ENCODE measurements at regions not wholly inside any gene's neighbourhood (a gene's known extent, or its start where the extent isn't known, plus 50 kb on each side); places are given as distances from the start of the nearest gene placed in this dataset.

DNA sequence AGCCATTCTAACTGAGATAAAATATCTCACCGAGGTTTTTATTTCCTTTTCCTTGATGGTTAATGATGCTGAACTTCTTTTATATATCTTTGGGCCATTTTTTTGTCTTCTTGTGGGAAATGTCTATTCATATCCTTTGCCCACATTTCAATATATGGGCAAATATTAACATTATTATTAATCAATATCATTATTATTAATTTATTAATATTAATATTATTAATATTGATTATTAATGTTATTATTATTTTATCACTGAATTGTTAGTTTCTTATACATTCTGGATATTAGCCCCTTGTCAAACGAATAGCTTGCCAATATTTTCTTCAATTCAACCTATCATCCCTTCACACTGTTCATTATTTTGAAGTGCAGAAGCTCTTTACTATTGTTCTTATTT, 2203.6 kb downstream of the PCDH9 start:
- no peak for DNase-seq (ENCODE audit: low read depth)
- H3K4me3 ChIP-seq (ENCODE audit: low read length): no peak overlapping the region
- TF ChIP-seq CTCF (IDR thresholded peaks at IDR 0.05; ENCODE audit: insufficient read depth, low read depth, low read length, missing control alignments): no peak

DNA sequence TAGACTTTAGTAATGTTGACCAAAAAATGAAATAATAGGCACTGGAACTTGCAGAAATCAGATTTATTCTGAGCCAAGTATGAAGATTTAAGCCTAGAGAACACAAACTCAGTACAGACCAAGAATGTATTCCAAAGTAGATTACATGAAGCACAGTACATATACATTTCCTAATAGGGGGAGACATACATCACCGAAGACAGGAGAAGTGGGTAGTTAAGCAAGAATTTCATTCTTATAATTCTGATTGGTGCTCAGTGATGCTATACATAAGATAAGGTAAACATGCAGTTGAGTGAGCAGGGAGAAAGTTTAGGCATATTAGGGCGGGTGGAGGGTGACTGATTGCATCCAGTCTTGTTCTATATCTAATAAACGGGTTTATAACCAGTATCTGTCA, 2218.8 kb downstream of the PCDH9 start:
- H3K4me3 ChIP-seq (ENCODE audit: low read length): no peak overlapping the region
- TF ChIP-seq CTCF (IDR thresholded peaks at IDR 0.05; ENCODE audit: insufficient read depth, low read depth, low read length, missing control alignments): no peak
- DNase-seq (ENCODE audit: low read depth): no peak

DNA sequence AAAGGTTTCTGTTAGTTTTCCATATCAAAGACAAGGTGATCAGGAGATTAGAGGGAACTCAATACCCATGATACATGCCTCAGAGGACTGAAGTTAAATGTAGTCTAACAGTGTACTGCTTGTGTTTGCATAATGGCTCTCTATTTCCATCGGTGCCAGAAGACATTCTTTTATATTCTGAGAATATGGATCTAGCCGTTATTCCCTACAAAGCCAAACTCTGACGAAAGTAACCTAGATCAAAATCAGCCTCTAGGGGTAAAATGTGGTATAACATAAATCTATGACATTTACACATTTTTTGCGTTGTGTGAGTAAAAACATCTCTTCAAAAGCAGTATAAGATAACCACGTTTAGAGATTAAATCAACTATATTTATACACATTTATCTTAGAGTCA, 2232.7 kb downstream of the PCDH9 start:
- no peak for DNase-seq (ENCODE audit: low read depth)
- no peak overlapping the region for H3K4me3 ChIP-seq (ENCODE audit: low read length)

DNA sequence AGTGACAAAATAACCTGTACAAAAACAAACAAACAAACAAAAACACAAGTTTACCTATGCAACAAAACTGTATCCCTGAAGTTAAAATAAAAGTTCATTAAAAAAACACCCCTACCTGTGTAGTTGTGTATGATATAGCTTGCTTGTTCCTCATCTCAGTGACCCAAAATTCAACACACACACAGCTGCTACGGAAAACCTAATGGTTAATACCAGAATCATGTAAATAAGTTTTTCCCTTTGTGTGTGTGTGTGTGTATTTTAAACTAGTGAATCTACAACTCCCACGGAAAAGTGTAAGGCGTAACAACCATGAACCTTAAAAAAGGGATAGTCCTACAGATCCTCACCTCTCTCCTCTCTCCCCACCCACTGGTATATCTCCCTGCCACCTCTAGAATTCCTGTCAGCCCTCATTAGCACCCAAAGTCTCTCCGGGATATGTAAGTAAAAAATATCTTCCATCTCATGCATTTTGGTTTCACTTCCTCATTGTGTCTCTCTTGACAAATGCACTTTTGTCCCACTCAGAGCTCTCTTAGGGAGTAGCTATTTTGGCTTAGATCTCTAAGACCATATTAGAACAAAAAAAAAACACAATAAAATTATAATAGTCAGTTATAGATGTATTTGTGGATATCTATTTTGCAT, 2236.5 kb downstream of the PCDH9 start:
- no peak for TF ChIP-seq CTCF (IDR thresholded peaks at IDR 0.05; ENCODE audit: insufficient read depth, low read depth, low read length, missing control alignments)
- H3K4me3 ChIP-seq (ENCODE audit: low read length): no peak overlapping the region
- DNase-seq (ENCODE audit: low read depth): no peak

More for the DNA sequence above, 2232.7 kb downstream of the PCDH9 start:
- TF ChIP-seq CTCF (IDR thresholded peaks at IDR 0.05; ENCODE audit: insufficient read depth, low read depth, low read length, missing control alignments): no peak

DNA sequence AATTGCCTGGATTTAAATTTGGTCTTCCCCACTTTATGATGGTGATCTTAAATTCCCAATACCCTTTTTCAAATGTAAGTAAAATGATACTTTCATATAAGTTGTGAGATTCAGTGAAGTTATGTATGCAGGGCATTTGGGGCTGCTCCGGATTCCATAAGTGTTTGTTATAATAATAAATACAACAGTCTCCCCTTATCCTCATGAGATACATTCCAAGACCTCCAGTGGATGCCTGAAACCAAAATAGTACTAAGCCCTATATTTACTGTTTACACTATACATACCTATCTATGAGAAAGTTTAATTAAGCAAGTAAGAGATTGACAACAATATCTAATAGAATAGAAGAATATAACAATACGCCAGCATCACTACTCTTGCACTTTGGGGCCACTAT, 2237.8 kb downstream of the PCDH9 start:
- DNase-seq (ENCODE audit: low read depth): no peak
- TF ChIP-seq CTCF (IDR thresholded peaks at IDR 0.05; ENCODE audit: insufficient read depth, low read depth, low read length, missing control alignments): no peak
- no peak overlapping the region for H3K4me3 ChIP-seq (ENCODE audit: low read length)

DNA sequence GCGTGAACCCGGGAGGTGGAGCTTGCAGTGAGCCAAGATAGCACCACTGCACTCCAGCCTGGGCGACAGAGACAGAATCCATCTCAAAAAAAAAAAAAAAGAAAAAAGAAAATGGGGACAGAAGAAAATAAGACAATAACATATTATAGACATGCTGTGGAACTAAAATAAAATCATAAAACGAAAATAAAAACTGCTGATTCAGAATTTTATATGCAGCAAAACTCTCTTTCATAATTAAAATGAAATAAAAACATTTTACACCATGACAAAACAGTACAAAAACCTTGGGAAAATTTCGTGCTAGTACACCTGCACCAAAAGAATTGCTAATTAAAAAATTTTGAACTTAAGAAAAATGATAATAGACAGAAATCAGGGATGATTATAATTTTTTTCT, 2245.1 kb downstream of the PCDH9 start:
- no peak for DNase-seq (ENCODE audit: low read depth)
- H3K4me3 ChIP-seq (ENCODE audit: low read length): no peak overlapping the region
- TF ChIP-seq CTCF (IDR thresholded peaks at IDR 0.05; ENCODE audit: insufficient read depth, low read depth, low read length, missing control alignments): no peak

DNA sequence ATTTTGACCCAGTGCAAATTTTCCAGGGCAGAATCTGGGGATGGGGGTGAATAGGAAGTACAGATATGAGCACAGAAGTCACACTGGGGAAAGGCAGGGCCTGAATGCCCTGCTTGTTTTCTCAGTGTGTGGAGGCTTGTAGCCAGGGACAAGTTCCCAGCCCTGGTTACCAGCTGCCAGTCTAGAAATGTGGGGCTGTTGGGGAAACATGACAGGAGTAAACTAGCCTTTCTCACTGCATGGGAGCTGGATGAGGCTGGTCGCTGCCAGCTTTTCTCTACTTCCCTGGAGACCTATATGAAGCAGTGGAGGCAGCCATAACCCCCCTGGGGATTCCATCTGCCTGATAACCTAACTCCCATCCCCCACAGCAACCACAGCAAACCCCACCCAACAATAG, 2267.7 kb downstream of the PCDH9 start:
- H3K4me3 ChIP-seq (ENCODE audit: low read length): no peak overlapping the region
- DNase-seq (ENCODE audit: low read depth): no peak
- TF ChIP-seq CTCF (IDR thresholded peaks at IDR 0.05; ENCODE audit: insufficient read depth, low read depth, low read length, missing control alignments): no peak

Measured in epithelial cell of esophagus (primary cell).